Esophagus muscularis mucosa (tissue), 4 donors: ENCODE measurements at regions not wholly inside any gene's neighbourhood (a gene's known extent, or its start where the extent isn't known, plus 50 kb on each side); places are given as distances from the start of the nearest gene placed in this dataset.

Experiments used
- DNase-seq: peaks from one replicate; pipeline ENCODE4 v3.0.0-alpha.2; 2017; ENCODE audit errors: extremely low spot score
- H3K27ac ChIP-seq, 4 donors: fragments of 200-600 bp; sonication (generic); replicated peaks in 1 of 4; 1 replicate in 3 of 4; 2 replicates in 1 of 4; pipeline ENCODE4 v1.5.1; 2016 to 2019; ENCODE audit warnings: mild to moderate bottlenecking in 1 of 4
- H3K27me3 ChIP-seq, 4 donors: fragments of 200-600 bp; sonication (generic); one replicate each; pipeline versions ENCODE4 v1.5.1 to v1.6.0; 2016 to 2019
- H3K36me3 ChIP-seq, 4 donors: fragments of 200-600 bp; sonication (generic); one replicate each; pipeline ENCODE4 v1.5.1; 2016 to 2019
- H3K4me1 ChIP-seq, 4 donors: fragments of 200-600 bp; sonication (generic); one replicate each; pipeline ENCODE4 v1.5.1; 2016 to 2019
- H3K4me3 ChIP-seq, 4 donors: fragments of 200-600 bp; sonication (generic); 1 replicate in 2 of 4; 2 replicates in 2 of 4; pipeline ENCODE4 v1.5.1; 2016 to 2019; ENCODE audit warnings: mild to moderate bottlenecking in 4 of 4, moderate library complexity in 1 of 4
- H3K9me3 ChIP-seq, 4 donors: fragments of 200-600 bp; sonication (generic); 1 replicate in 3 of 4; 2 replicates in 1 of 4; pipeline ENCODE4 v1.5.1; 2016 to 2019
- CTCF ChIP-seq, 3 experiments: fragments of 200-600 bp in 2 of 3; fragments of 450-650 bp in 1 of 3; sonication (generic) in 2 of 3; IDR thresholded peaks; one replicate each; pipeline ENCODE4 v1.5.1; 2017 to 2019; ENCODE audit warnings: antibody characterized with exemption in 3 of 3, mild to moderate bottlenecking in 2 of 3, moderate library complexity in 1 of 3
- EP300 ChIP-seq: sonication (generic); formaldehyde crosslinking; IDR thresholded peaks from one replicate; pipeline ENCODE4 v1.6.1; 2017; ENCODE audit warnings: antibody characterized with exemption
- POLR2A ChIP-seq: fragments of 450-650 bp; IDR thresholded peaks from one replicate; pipeline ENCODE4 v1.6.1; 2017; ENCODE audit warnings: antibody characterized with exemption, moderate library complexity, mild to moderate bottlenecking, low read depth
- POLR2AphosphoS5 ChIP-seq, 2 donors: sonication (generic); formaldehyde crosslinking; IDR thresholded peaks; one replicate each; pipeline ENCODE4 v1.6.1; 2017; ENCODE audit warnings: antibody characterized with exemption in 2 of 2
- WGBS: methylation state at CpG from one replicate; pipeline ENCODE4 v1.1.5; 2018; 5-methylcytosine and 5-hydroxymethylcytosine counted together
- intact Hi-C: fragments of 100-400 bp; cut with DNase I; formaldehyde crosslinking; loops from one replicate; pipeline ENCODE4 v1.15.1; 2023

GRCh38 chr17:79224476-79224875, 149.9 kb downstream of the ENGASE start:
- H3K36me3 ChIP-seq: no peaks in the 10 kb centered on the region
- H3K4me3 ChIP-seq: no peak overlapping the region
- TF ChIP-seq EP300: no peak
- no peak for TF ChIP-seq CTCF (IDR thresholded peaks at IDR 0.05)
- TF ChIP-seq POLR2AphosphoS5 (IDR thresholded peaks at IDR 0.05): no peak
- no peak for TF ChIP-seq POLR2A
- 71% methylated on average over 4 of the region's 4 CpGs for WGBS
- intact Hi-C loops: no loop called here
- H3K27ac ChIP-seq: no peak overlapping the region
- H3K9me3 ChIP-seq: no peaks in the 10 kb centered on the region
- H3K27me3 ChIP-seq: peaks cover 0 to 91% (median 12%) of the 10 kb centered on the region in 4 donors
- H3K4me1 ChIP-seq: peaks cover 0 to 17% (median 14%) of the 10 kb centered on the region in 4 donors
- no peak for DNase-seq

GRCh38 chr17:79223953-79224352, 149.3 kb downstream of the ENGASE start:
- Histone ChIP-seq H3K27ac (no peak overlapping the region), H3K27me3 (peaks cover 0 to 96% (median 12%) of the 10 kb centered on the region in 4 donors), H3K36me3 (no peaks in the 10 kb centered on the region), H3K4me3 (no peak overlapping the region), H3K9me3 (no peaks in the 10 kb centered on the region), H3K4me1 (peaks cover 0 to 17% (median 14%) of the 10 kb centered on the region in 4 donors)
- 74% methylated on average over 6 of the region's 8 CpGs for WGBS
- intact Hi-C loops: no loop called here
- no peak for DNase-seq
- TF ChIP-seq EP300: no peak
- no peak for TF ChIP-seq POLR2A

- no peaks in the 10 kb centered on the region for H3K9me3 ChIP-seq
- H3K27ac ChIP-seq: no peak overlapping the region
- H3K4me3 ChIP-seq: no peak overlapping the region
- 36% methylated on average over 9 of the region's 9 CpGs for WGBS
- TF ChIP-seq CTCF (IDR thresholded peaks at IDR 0.05) (no peak), EP300 (no peak), POLR2A (no peak)
- H3K36me3 ChIP-seq: no peaks in the 10 kb centered on the region
- H3K27me3 ChIP-seq: peaks cover 0 to 100% (median 12%) of the 10 kb centered on the region in 4 donors
- peaks cover 0 to 17% (median 14%) of the 10 kb centered on the region in 4 donors for H3K4me1 ChIP-seq
- intact Hi-C loops: no loop called here
- no peak for DNase-seq
Observed at GRCh38 chr17:79223471-79223870, 148.8 kb downstream of the ENGASE start.

- H3K4me3 ChIP-seq: no peak overlapping the region
- H3K36me3 ChIP-seq: no peaks in the 10 kb centered on the region
- WGBS: 78% methylated on average over 8 of the region's 8 CpGs
- no peak for DNase-seq
- no peaks in the 10 kb centered on the region for H3K9me3 ChIP-seq
- H3K4me1 ChIP-seq: peaks cover 0 to 17% (median 14%) of the 10 kb centered on the region in 4 donors
- no peak for TF ChIP-seq POLR2AphosphoS5 (IDR thresholded peaks at IDR 0.05)
- TF ChIP-seq CTCF (IDR thresholded peaks at IDR 0.05): no peak
- no peak for TF ChIP-seq EP300
- TF ChIP-seq POLR2A: no peak
- intact Hi-C loops: no loop called here
- H3K27me3 ChIP-seq: peaks cover 0 to 100% (median 12%) of the 10 kb centered on the region in 4 donors
- H3K27ac ChIP-seq: no peak overlapping the region
Observed at GRCh38 chr17:79221597-79221996, 147.0 kb downstream of the ENGASE start.

- intact Hi-C loops: no loop called here
Observed at GRCh38 chr17:79220713-79221291, 146.2 kb downstream of the ENGASE start.

More at GRCh38 chr17:79220713-79221291, 146.2 kb downstream of the ENGASE start:
- Histone ChIP-seq H3K4me1 (peaks cover 0 to 17% (median 14%) of the 10 kb centered on the region in 4 donors), H3K27ac (no peak overlapping the region), H3K9me3 (no peaks in the 10 kb centered on the region), H3K4me3 (peak overlapping the region in 1 of 4 donors; percentile 5), H3K36me3 (no peaks in the 10 kb centered on the region), H3K27me3 (peaks cover 0 to 100% (median 12%) of the 10 kb centered on the region in 4 donors)
- WGBS: 24% methylated on average over 19 of the region's 21 CpGs
- DNase-seq: no peak
- TF ChIP-seq POLR2AphosphoS5 (IDR thresholded peaks at IDR 0.05): no peak
- TF ChIP-seq POLR2A: no peak
- TF ChIP-seq EP300: no peak
- no peak for TF ChIP-seq CTCF (IDR thresholded peaks at IDR 0.05)
